ENCODE measurements at regions not wholly inside any gene's neighbourhood (a gene's known extent, or its start where the extent isn't known, plus 50 kb on each side); places are given as distances from the start of the nearest gene placed in this dataset.

DNA sequence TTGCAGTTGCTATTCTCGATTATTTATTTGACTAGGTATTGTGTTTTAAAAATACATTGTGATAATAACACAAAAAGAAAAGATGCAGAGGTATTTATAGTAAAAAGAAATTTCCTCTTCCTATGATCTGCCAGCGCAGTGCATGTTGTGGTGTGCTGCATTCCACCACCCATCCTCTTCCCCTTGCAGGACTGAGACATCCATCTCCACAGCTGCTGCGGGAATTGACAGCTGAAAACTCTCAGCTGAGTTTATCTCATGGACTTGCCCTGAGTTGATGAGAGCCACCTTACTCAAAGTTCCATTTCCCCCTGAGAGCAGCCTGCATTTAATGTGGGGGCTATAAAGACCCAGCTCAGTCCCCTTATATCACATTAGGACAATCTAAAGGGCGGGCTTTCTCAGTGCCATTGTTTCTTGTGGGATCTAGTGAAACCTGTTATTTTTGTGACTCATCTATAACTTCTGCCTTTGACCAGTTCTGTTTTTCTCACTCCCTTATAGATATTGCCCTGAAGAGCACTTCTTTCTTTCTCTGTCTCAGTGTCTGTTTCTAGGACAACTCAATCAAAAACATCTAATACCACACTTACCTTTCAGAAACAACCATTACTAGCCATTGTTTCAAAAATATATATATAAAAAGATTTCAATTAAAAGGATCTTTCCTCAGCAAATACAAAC, 698.5 kb downstream of the NR4A2 start:
- TF ChIP-seq, protein P1, sequence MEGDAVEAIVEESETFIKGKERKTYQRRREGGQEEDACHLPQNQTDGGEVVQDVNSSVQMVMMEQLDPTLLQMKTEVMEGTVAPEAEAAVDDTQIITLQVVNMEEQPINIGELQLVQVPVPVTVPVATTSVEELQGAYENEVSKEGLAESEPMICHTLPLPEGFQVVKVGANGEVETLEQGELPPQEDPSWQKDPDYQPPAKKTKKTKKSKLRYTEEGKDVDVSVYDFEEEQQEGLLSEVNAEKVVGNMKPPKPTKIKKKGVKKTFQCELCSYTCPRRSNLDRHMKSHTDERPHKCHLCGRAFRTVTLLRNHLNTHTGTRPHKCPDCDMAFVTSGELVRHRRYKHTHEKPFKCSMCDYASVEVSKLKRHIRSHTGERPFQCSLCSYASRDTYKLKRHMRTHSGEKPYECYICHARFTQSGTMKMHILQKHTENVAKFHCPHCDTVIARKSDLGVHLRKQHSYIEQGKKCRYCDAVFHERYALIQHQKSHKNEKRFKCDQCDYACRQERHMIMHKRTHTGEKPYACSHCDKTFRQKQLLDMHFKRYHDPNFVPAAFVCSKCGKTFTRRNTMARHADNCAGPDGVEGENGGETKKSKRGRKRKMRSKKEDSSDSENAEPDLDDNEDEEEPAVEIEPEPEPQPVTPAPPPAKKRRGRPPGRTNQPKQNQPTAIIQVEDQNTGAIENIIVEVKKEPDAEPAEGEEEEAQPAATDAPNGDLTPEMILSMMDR (IDR thresholded peaks at IDR 0.05) = no peak
- TF ChIP-seq EZH2phosphoT487 (IDR thresholded peaks at IDR 0.05; ENCODE audit: borderline replicate concordance, low read depth) = no peak
